ENCODE measurements at regions not wholly inside any gene's neighbourhood (a gene's known extent, or its start where the extent isn't known, plus 50 kb on each side); places are given as distances from the start of the nearest gene placed in this dataset.
"Not testable (repeated sequence)": the region's sequence is repeated elsewhere in the genome, so short reads cannot be mapped to it uniquely, and the experiment has no call there.

- TF ChIP-seq MGA (IDR thresholded peaks at IDR 0.05) (no peak), MAX (CRISPR knock-in tag; IDR thresholded peaks at IDR 0.05) (no peak), CBX1 (IDR thresholded peaks at IDR 0.05; ENCODE audit: low read depth) (no peak), E2F5 (CRISPR knock-in tag; IDR thresholded peaks at IDR 0.05) (no peak), PHB2 (IDR thresholded peaks at IDR 0.05; ENCODE audit: low read depth) (no peak)
Observed at GRCh38 chr5:18003784-18004183, 369.5 kb downstream of the TAF11L14 start (continued).

GRCh38 chr5:18006235-18006634 lies 372.0 kb downstream of the TAF11L14 start:
- H3K4me1 ChIP-seq (replicated peaks in 1 of 2; ENCODE audit: control insufficient read depth in 2 of 2, insufficient read depth in 2 of 2, low read length in 2 of 2); H3K27ac ChIP-seq (ENCODE audit: extremely low read depth, low read depth, low read length); H3K9me1 ChIP-seq (ENCODE audit: control insufficient read depth, insufficient read depth, low read length); H3K4me2 ChIP-seq (ENCODE audit: insufficient read depth, low read length); DNase-seq (ENCODE audit: extremely low read depth in 1 of 4, low spot score in 3 of 4); H3K9ac ChIP-seq (ENCODE audit: insufficient read depth in 1 of 2, low read depth in 2 of 2, low read length in 2 of 2); H3K36me3 ChIP-seq (ENCODE audit: control insufficient read depth, insufficient read depth, low read length); intact Hi-C loops (cut with micrococcal nuclease); in situ Hi-C loops (cut with MboI); H3K27me3 ChIP-seq (ENCODE audit: control insufficient read depth in 2 of 2, insufficient read depth in 2 of 2, low read length in 2 of 2); H3K9me3 ChIP-seq (replicated peaks; ENCODE audit: control insufficient read depth, insufficient read depth, low read depth, low read length); H3K79me2 ChIP-seq (ENCODE audit: control insufficient read depth, insufficient read depth, low read length); FAIRE-seq; POLR2A ChIA-PET; H2AFZ ChIP-seq (ENCODE audit: low read depth, low read length); H3K4me3 ChIP-seq; ATAC-seq; BruUV-seq (replicated peaks); CTCF ChIA-PET (ENCODE audit: low intra/inter-chr PET ratio); H4K20me1 ChIP-seq (replicated peaks; ENCODE audit: control insufficient read depth, insufficient read depth, low read length): not testable (repeated sequence)
- WGBS (ENCODE audit: insufficient coverage, low coverage, missing lambda C conversion rate) = 0% methylated on average over 8 of the region's 8 CpGs
